Kidney (tissue), 13 donors: ENCODE measurements at regions not wholly inside any gene's neighbourhood (a gene's known extent, or its start where the extent isn't known, plus 50 kb on each side); places are given as distances from the start of the nearest gene placed in this dataset.
A peak's percentile ranks its signal among the peaks of the same experiment; 100 is the strongest.

Experiments used
- DNase-seq, 5 donors: peaks; one replicate each; pipeline ENCODE4 v3.0.0-alpha.2; 2013 to 2020
- FAIRE-seq: peaks from 2 replicates; lab custom pipeline; 2012; peaks lifted over from hg19 to GRCh38; lab: Jason Lieb, UNC
- H3K27ac ChIP-seq, 2 donors: one replicate each; pipeline ENCODE4 v1.7.0; 2013; ENCODE audit warnings: low read depth in 2 of 2, low read length in 2 of 2, inconsistent platforms in 1 of 2
- H3K27me3 ChIP-seq: one replicate; pipeline ENCODE4 v1.7.1; 2013; ENCODE audit warnings: low read length, inconsistent platforms; ENCODE audit not compliant: control insufficient read depth, insufficient read depth
- H3K36me3 ChIP-seq, 3 donors: one replicate each; pipeline versions ENCODE4 v1.7.0 to v1.7.1; 2013; ENCODE audit warnings: low read length in 3 of 3, control low read depth in 1 of 3, inconsistent platforms in 1 of 3; ENCODE audit not compliant: insufficient read depth in 3 of 3, control insufficient read depth in 2 of 3
- H3K4me1 ChIP-seq, 3 donors: one replicate each; pipeline versions ENCODE4 v1.7.0 to v1.7.1; 2013; ENCODE audit warnings: low read length in 3 of 3, inconsistent platforms in 1 of 3, low read depth in 1 of 3; ENCODE audit not compliant: control insufficient read depth in 2 of 3, insufficient read depth in 2 of 3
- H3K4me3 ChIP-seq, 3 donors: one replicate each; pipeline versions ENCODE4 v1.7.0 to v1.8.1; 2013; ENCODE audit warnings: low read length in 3 of 3, control low read depth in 1 of 3, inconsistent platforms in 1 of 3
- H3K9ac ChIP-seq, 3 donors: one replicate each; pipeline versions ENCODE4 v1.7.0 to v1.7.1; 2013; ENCODE audit warnings: low read length in 3 of 3, control low read depth in 1 of 3, inconsistent platforms in 1 of 3
- H3K9me3 ChIP-seq, 3 donors: one replicate each; pipeline versions ENCODE4 v1.7.0 to v1.7.1; 2013; ENCODE audit warnings: low read length in 3 of 3, control low read depth in 1 of 3, inconsistent platforms in 1 of 3; ENCODE audit not compliant: control insufficient read depth in 2 of 3, insufficient read depth in 1 of 3
- CTCF ChIP-seq: IDR thresholded peaks from 3 replicates; pipeline ENCODE4 v1.5.1; 2012; ENCODE audit warnings: mild to moderate bottlenecking, moderate library complexity, borderline replicate concordance; ENCODE audit not compliant: insufficient read depth; ENCODE audit errors: extremely low read depth
- intact Hi-C: fragments of 100-400 bp; cut with DNase I; formaldehyde crosslinking; loops from one replicate; pipeline ENCODE4 v1.11.1; 2022
- donor health status: control.
- donor health status: control.
- donor health status: control.
- donor health status: control.
- donor health status: control.
- donor health status: DM: yes; HTN: yes; CAD: no.
- donor health status: Normal renal cell carcinoma (clear cell type).

DNA sequence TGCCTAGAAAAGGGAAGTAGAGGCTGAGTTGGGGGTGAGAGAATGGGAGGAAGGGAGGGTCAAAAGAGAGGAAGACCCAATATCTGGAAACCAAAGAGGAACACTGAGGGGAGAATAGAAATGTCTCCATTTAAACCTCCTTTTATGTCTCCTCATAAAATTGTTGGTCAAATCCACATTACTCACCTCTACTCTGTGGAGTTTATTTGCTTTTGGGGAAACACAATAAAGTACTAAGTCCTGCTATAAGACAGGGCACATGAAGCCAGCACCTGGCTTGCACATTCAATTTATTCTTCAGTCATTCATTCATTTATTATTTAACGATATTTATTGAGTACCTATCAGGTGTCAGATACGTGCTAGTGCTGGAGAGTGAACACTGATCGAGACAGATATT is 60.3 kb upstream of the NFE2L2 start:
- H3K4me3 ChIP-seq = no peak overlapping the region
- H3K36me3 ChIP-seq = no peaks in the 10 kb centered on the region
- peak overlapping the region; percentile 3 to 29 for H3K27ac ChIP-seq
- intact Hi-C loops = no loop called here
- no peaks in the 10 kb centered on the region for H3K9me3 ChIP-seq
- no peaks in the 10 kb centered on the region for H3K27me3 ChIP-seq
- DNase-seq (no peak), FAIRE-seq (no peak)
- H3K9ac ChIP-seq = no peak overlapping the region
- peaks cover 2 to 19% (median 10%) of the 10 kb centered on the region in 3 donors for H3K4me1 ChIP-seq
- TF ChIP-seq CTCF = no peak

- Histone ChIP-seq H3K27ac (peak overlapping the region in 1 of 2 donors; percentile 26), H3K9me3 (no peaks in the 10 kb centered on the region), H3K27me3 (no peaks in the 10 kb centered on the region), H3K36me3 (no peaks in the 10 kb centered on the region), H3K4me3 (no peak overlapping the region), H3K4me1 (peaks cover 2 to 19% (median 10%) of the 10 kb centered on the region in 3 donors), H3K9ac (peak overlapping the region in 1 of 3 donors; percentile 24)
- DNase-seq (peak in 2 of 5 donors; percentile 26 to 50), FAIRE-seq (no peak)
- intact Hi-C loops = no loop called here
- no peak for TF ChIP-seq CTCF
Observed at GRCh38 chr2:177325554-177325953, 61.0 kb upstream of the NFE2L2 start.

- intact Hi-C loops = no loop called here
- Histone ChIP-seq H3K27me3 (no peaks in the 10 kb centered on the region), H3K9ac (no peak overlapping the region), H3K27ac (peak overlapping the region in 1 of 2 donors; percentile 26), H3K4me3 (no peak overlapping the region), H3K9me3 (no peaks in the 10 kb centered on the region), H3K36me3 (no peaks in the 10 kb centered on the region), H3K4me1 (peaks cover 2 to 19% (median 10%) of the 10 kb centered on the region in 3 donors)
- FAIRE-seq (no peak), DNase-seq (no peak)
- TF ChIP-seq CTCF = no peak
Observed at GRCh38 chr2:177326005-177326404, 61.5 kb upstream of the NFE2L2 start.

DNA sequence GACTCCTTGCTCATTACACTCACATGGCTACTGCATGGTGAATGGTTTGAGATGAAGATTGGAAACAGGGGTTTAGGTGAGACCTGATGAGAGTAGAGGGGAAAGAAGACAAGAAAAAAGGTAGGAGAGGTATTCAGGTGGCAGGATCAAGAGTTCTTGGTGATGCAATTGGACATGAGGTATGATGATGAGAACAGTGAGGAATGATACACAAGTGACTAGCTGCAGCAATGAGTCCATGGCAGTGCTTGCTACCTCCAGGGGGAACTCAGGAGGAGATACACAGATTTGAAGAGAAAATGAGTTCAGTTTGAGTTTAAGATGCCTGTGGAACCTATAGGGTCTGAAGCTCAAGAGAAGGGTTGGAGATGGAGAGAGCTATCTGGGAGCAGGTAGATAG is 62.1 kb upstream of the NFE2L2 start:
- H3K36me3 ChIP-seq = no peaks in the 10 kb centered on the region
- H3K9ac ChIP-seq = no peak overlapping the region
- FAIRE-seq = no peak
- H3K27me3 ChIP-seq = no peaks in the 10 kb centered on the region
- H3K27ac ChIP-seq = no peak overlapping the region
- DNase-seq = no peak
- TF ChIP-seq CTCF = no peak
- no peaks in the 10 kb centered on the region for H3K9me3 ChIP-seq
- H3K4me3 ChIP-seq = no peak overlapping the region
- H3K4me1 ChIP-seq = peaks cover 2 to 18% (median 10%) of the 10 kb centered on the region in 3 donors
- intact Hi-C loops = no loop called here
